SK-N-SH (cell line): ENCODE measurements at regions not wholly inside any gene's neighbourhood (a gene's known extent, or its start where the extent isn't known, plus 50 kb on each side); places are given as distances from the start of the nearest gene placed in this dataset.

ENCODE experiments used
- FOXM1 ChIP-seq: IDR thresholded peaks from 2 replicates; pipeline ENCODE4 v1.4.0; 2012; ENCODE audit warnings: low read depth, mild to moderate bottlenecking
- JUND ChIP-seq: IDR thresholded peaks from 2 replicates; pipeline ENCODE4 v1.4.0; 2012
- POLR2AphosphoS5 ChIP-seq: IDR thresholded peaks from 2 replicates; pipeline ENCODE4 v1.6.1; 2012; ENCODE audit warnings: low read depth, low read length
- RXRA ChIP-seq: IDR thresholded peaks from 2 replicates; pipeline ENCODE4 v1.4.0; 2012; ENCODE audit warnings: low read depth, mild to moderate bottlenecking, borderline replicate concordance
- TCF12 ChIP-seq: IDR thresholded peaks from 2 replicates; pipeline ENCODE4 v1.4.0; 2012
- TF ChIP-seq, protein P1 (sequence below): fragments of 200-600 bp; sonication (generic); IDR thresholded peaks from 2 replicates; pipeline ENCODE4 v1.6.1; 2017; ENCODE audit warnings: antibody characterized with exemption, mild to moderate bottlenecking, moderate library complexity
- TF ChIP-seq, protein P2 (sequence below): IDR thresholded peaks from 2 replicates; pipeline ENCODE4 v1.4.0; 2012; ENCODE audit warnings: low read depth
- TF ChIP-seq, protein P3 (sequence below): IDR thresholded peaks from 2 replicates; pipeline ENCODE4 v1.4.0; 2012; ENCODE audit warnings: low read depth, borderline replicate concordance

- no peak for TF ChIP-seq JUND
- TF ChIP-seq, protein P1, sequence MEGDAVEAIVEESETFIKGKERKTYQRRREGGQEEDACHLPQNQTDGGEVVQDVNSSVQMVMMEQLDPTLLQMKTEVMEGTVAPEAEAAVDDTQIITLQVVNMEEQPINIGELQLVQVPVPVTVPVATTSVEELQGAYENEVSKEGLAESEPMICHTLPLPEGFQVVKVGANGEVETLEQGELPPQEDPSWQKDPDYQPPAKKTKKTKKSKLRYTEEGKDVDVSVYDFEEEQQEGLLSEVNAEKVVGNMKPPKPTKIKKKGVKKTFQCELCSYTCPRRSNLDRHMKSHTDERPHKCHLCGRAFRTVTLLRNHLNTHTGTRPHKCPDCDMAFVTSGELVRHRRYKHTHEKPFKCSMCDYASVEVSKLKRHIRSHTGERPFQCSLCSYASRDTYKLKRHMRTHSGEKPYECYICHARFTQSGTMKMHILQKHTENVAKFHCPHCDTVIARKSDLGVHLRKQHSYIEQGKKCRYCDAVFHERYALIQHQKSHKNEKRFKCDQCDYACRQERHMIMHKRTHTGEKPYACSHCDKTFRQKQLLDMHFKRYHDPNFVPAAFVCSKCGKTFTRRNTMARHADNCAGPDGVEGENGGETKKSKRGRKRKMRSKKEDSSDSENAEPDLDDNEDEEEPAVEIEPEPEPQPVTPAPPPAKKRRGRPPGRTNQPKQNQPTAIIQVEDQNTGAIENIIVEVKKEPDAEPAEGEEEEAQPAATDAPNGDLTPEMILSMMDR: no peak
- no peak for TF ChIP-seq TCF12
- TF ChIP-seq, protein P2, sequence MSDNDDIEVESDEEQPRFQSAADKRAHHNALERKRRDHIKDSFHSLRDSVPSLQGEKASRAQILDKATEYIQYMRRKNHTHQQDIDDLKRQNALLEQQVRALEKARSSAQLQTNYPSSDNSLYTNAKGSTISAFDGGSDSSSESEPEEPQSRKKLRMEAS: no peak
- no peak for TF ChIP-seq FOXM1
- no peak for TF ChIP-seq RXRA
- no peak for TF ChIP-seq POLR2AphosphoS5
- TF ChIP-seq, protein P3, sequence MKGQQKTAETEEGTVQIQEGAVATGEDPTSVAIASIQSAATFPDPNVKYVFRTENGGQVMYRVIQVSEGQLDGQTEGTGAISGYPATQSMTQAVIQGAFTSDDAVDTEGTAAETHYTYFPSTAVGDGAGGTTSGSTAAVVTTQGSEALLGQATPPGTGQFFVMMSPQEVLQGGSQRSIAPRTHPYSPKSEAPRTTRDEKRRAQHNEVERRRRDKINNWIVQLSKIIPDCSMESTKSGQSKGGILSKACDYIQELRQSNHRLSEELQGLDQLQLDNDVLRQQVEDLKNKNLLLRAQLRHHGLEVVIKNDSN: no peak
Measured at GRCh38 chr2:145168091-145168490, 648.2 kb upstream of the ZEB2 start.
